Mammary epithelial cell (primary cell): ENCODE measurements at regions not wholly inside any gene's neighbourhood (a gene's known extent, or its start where the extent isn't known, plus 50 kb on each side); places are given as distances from the start of the nearest gene placed in this dataset.

Experiments
- CTCF ChIP-seq, 2 donors: IDR thresholded peaks in 1 of 2; conservative IDR thresholded peaks in 1 of 2; 2 replicates each; pipeline ENCODE4 v1.5.1; 2011 to 2012; ENCODE audit warnings: inconsistent platforms in 2 of 2, low read length in 2 of 2, mild to moderate bottlenecking in 2 of 2, control low read depth in 1 of 2, low read depth in 1 of 2; ENCODE audit not compliant: insufficient read depth in 1 of 2; ENCODE audit errors: extremely low read depth in 1 of 2
- EZH2 ChIP-seq: IDR thresholded peaks from 2 replicates; pipeline ENCODE4 v1.6.1; 2012; ENCODE audit warnings: low read length, inconsistent platforms, borderline replicate concordance

GRCh38 chr5:4866817-4867216 is 273.3 kb upstream of the ADAMTS16 start:
- TF ChIP-seq CTCF (conservative IDR thresholded peaks at IDR 0.05 in 1 of 2, IDR thresholded peaks at IDR 0.05 in 1 of 2; ENCODE audit: extremely low read depth in 1 of 2, insufficient read depth in 1 of 2, low read depth in 1 of 2, low read length in 2 of 2): no peak
- no peak for TF ChIP-seq EZH2
